ENCODE measurements at regions not wholly inside any gene's neighbourhood (a gene's known extent, or its start where the extent isn't known, plus 50 kb on each side); places are given as distances from the start of the nearest gene placed in this dataset.

- no peak overlapping the region for H3K9ac ChIP-seq (ENCODE audit: low read length)
- H4K20me1 ChIP-seq (ENCODE audit: insufficient read depth, low read length) = no peaks in the 10 kb centered on the region
- no peaks in the 10 kb centered on the region for H3K27me3 ChIP-seq (ENCODE audit: low read depth, low read length)
- H3K9me3 ChIP-seq (ENCODE audit: insufficient read depth, low read length) = no peaks in the 10 kb centered on the region
- no peak overlapping the region for H3K4me3 ChIP-seq (ENCODE audit: low read length)
- no peaks in the 10 kb centered on the region for H3K4me1 ChIP-seq (ENCODE audit: low read length)
- H3K4me2 ChIP-seq (ENCODE audit: low read length) = no peak overlapping the region
- H3K79me2 ChIP-seq (ENCODE audit: low read length) = no peaks in the 10 kb centered on the region
- TF ChIP-seq EZH2phosphoT487 (IDR thresholded peaks at IDR 0.05; ENCODE audit: low read depth) = no peak
- no peak for TF ChIP-seq CTCF (IDR thresholded peaks at IDR 0.05; ENCODE audit: low read depth, low read length)
- H3K36me3 ChIP-seq (replicated peaks; ENCODE audit: low read depth, low read length) = no peaks in the 10 kb centered on the region
- H3K27ac ChIP-seq (ENCODE audit: low read length) = no peak overlapping the region
- H2AFZ ChIP-seq (ENCODE audit: low read depth, low read length) = no peak overlapping the region
These were observed 597.7 kb upstream of the BTBD3 start for GRCh38 chr20:11320033-11320432.

GRCh38 chr20:11323816-11324215 is 593.9 kb upstream of the BTBD3 start:
- Histone ChIP-seq H3K36me3 (replicated peaks; ENCODE audit: low read depth, low read length) (no peaks in the 10 kb centered on the region), H4K20me1 (ENCODE audit: insufficient read depth, low read length) (no peaks in the 10 kb centered on the region), H3K9me3 (ENCODE audit: insufficient read depth, low read length) (no peaks in the 10 kb centered on the region), H3K4me2 (ENCODE audit: low read length) (no peak overlapping the region), H3K4me3 (ENCODE audit: low read length) (no peak overlapping the region), H3K79me2 (ENCODE audit: low read length) (no peaks in the 10 kb centered on the region), H3K27ac (ENCODE audit: low read length) (no peak overlapping the region), H3K4me1 (ENCODE audit: low read length) (no peaks in the 10 kb centered on the region), H3K27me3 (ENCODE audit: low read depth, low read length) (peaks cover 4% of the 10 kb centered on the region; the same call in 1 of the 2 replicates), H3K9ac (ENCODE audit: low read length) (no peak overlapping the region), H2AFZ (ENCODE audit: low read depth, low read length) (no peak overlapping the region)
- TF ChIP-seq EZH2phosphoT487 (IDR thresholded peaks at IDR 0.05; ENCODE audit: low read depth) = no peak
- TF ChIP-seq CTCF (IDR thresholded peaks at IDR 0.05; ENCODE audit: low read depth, low read length) = no peak

- no peaks in the 10 kb centered on the region for H3K9me3 ChIP-seq (ENCODE audit: insufficient read depth, low read length)
- H3K27me3 ChIP-seq (ENCODE audit: low read depth, low read length) = peaks cover 7% of the 10 kb centered on the region; the same call in 1 of the 2 replicates
- TF ChIP-seq CTCF (IDR thresholded peaks at IDR 0.05; ENCODE audit: low read depth, low read length) = no peak
- TF ChIP-seq EZH2phosphoT487 (IDR thresholded peaks at IDR 0.05; ENCODE audit: low read depth) = no peak
- H3K36me3 ChIP-seq (replicated peaks; ENCODE audit: low read depth, low read length) = no peaks in the 10 kb centered on the region
- no peak overlapping the region for H3K27ac ChIP-seq (ENCODE audit: low read length)
- H3K4me1 ChIP-seq (ENCODE audit: low read length) = no peaks in the 10 kb centered on the region
- H4K20me1 ChIP-seq (ENCODE audit: insufficient read depth, low read length) = no peaks in the 10 kb centered on the region
- H3K4me2 ChIP-seq (ENCODE audit: low read length) = no peak overlapping the region
- no peak overlapping the region for H2AFZ ChIP-seq (ENCODE audit: low read depth, low read length)
- H3K4me3 ChIP-seq (ENCODE audit: low read length) = no peak overlapping the region
- no peaks in the 10 kb centered on the region for H3K79me2 ChIP-seq (ENCODE audit: low read length)
- H3K9ac ChIP-seq (ENCODE audit: low read length) = no peak overlapping the region
These were observed 592.7 kb upstream of the BTBD3 start for GRCh38 chr20:11324990-11325389.

GRCh38 chr20:11328839-11329238 is 588.9 kb upstream of the BTBD3 start:
- Histone ChIP-seq H3K4me2 (ENCODE audit: low read length) (no peak overlapping the region), H3K9me3 (ENCODE audit: insufficient read depth, low read length) (no peaks in the 10 kb centered on the region), H3K4me3 (ENCODE audit: low read length) (no peak overlapping the region), H4K20me1 (ENCODE audit: insufficient read depth, low read length) (no peaks in the 10 kb centered on the region), H3K79me2 (ENCODE audit: low read length) (no peaks in the 10 kb centered on the region), H3K36me3 (replicated peaks; ENCODE audit: low read depth, low read length) (no peaks in the 10 kb centered on the region), H3K27ac (ENCODE audit: low read length) (no peak overlapping the region), H3K9ac (ENCODE audit: low read length) (no peak overlapping the region), H3K27me3 (ENCODE audit: low read depth, low read length) (peaks cover 7% of the 10 kb centered on the region; the same call in 1 of the 2 replicates), H3K4me1 (ENCODE audit: low read length) (no peaks in the 10 kb centered on the region), H2AFZ (ENCODE audit: low read depth, low read length) (no peak overlapping the region)
- no peak for TF ChIP-seq CTCF (IDR thresholded peaks at IDR 0.05; ENCODE audit: low read depth, low read length)

Measured in OCI-LY3 (cell line).